T47D (cell line): ENCODE measurements at regions not wholly inside any gene's neighbourhood (a gene's known extent, or its start where the extent isn't known, plus 50 kb on each side); places are given as distances from the start of the nearest gene placed in this dataset.
A peak's percentile ranks its signal among the peaks of the same experiment; 100 is the strongest.

Experiments used
- DNase-seq, 2 experiments: peaks; one replicate each; pipeline versions ENCODE4 v3.0.0 to v3.0.0-alpha.2; 2011 to 2012; ENCODE audit warnings: low read depth in 1 of 2, low spot score in 1 of 2
- JUND ChIP-seq: IDR thresholded peaks from 2 replicates; pipeline ENCODE4 v1.6.1; 2012; ENCODE audit warnings: low read depth
- in situ Hi-C: cut with HindIII; loops from 2 replicates; pipeline ENCODE4 v1.10.0; 2016; ENCODE audit warnings: low sequenced_read_pairs, low pct_unique_long_range_greater_than_20kb

GRCh38 chr6:6715465-6715864, 126.9 kb downstream of the LY86 start:
- no peak for DNase-seq
- in situ Hi-C loops, result no loop called here
- no peak for TF ChIP-seq JUND

GRCh38 chr6:6716998-6717763, 128.7 kb downstream of the LY86 start:
- DNase-seq, result no peak
- TF ChIP-seq JUND, result no peak
- in situ Hi-C loops, result no loop called here

GRCh38 chr6:6717953-6718352, 129.4 kb downstream of the LY86 start:
- DNase-seq, result no peak
- in situ Hi-C loops, result no loop called here
- TF ChIP-seq JUND, result no peak

GRCh38 chr6:6721606-6722005, 133.1 kb downstream of the LY86 start:
- no peak for DNase-seq
- no peak for TF ChIP-seq JUND
- in situ Hi-C loops, result no loop called here

- no peak for DNase-seq
- TF ChIP-seq JUND, result no peak
- in situ Hi-C loops, result no loop called here
Observed at GRCh38 chr6:6722195-6722594, 133.7 kb downstream of the LY86 start.

GRCh38 chr6:6723361-6723760, 134.8 kb downstream of the LY86 start:
- no peak for DNase-seq
- in situ Hi-C loops, result no loop called here
- TF ChIP-seq JUND, result no peak

- TF ChIP-seq JUND, result no peak
- in situ Hi-C loops, result no loop called here
- DNase-seq, result no peak
Observed at GRCh38 chr6:6723921-6724538, 135.5 kb downstream of the LY86 start.

- DNase-seq, result peak; percentile 81 to 82
- in situ Hi-C loops, result no loop called here
- TF ChIP-seq JUND, result no peak
Observed at GRCh38 chr6:6724539-6725467, 136.3 kb downstream of the LY86 start.

GRCh38 chr6:6725468-6726209, 137.1 kb downstream of the LY86 start:
- no peak for DNase-seq
- in situ Hi-C loops, result no loop called here
- TF ChIP-seq JUND, result no peak

GRCh38 chr6:6728169-6728941, 139.8 kb downstream of the LY86 start:
- no peak for DNase-seq
- TF ChIP-seq JUND, result no peak
- in situ Hi-C loops, result no loop called here

- no peak for DNase-seq
- no peak for TF ChIP-seq JUND
- in situ Hi-C loops, result no loop called here
Observed at GRCh38 chr6:6729971-6730370, 141.5 kb downstream of the LY86 start.
